Epithelial cell of proximal tubule (primary cell): ENCODE measurements at regions not wholly inside any gene's neighbourhood (a gene's known extent, or its start where the extent isn't known, plus 50 kb on each side); places are given as distances from the start of the nearest gene placed in this dataset.

ENCODE experiments used
- DNase-seq: peaks from one replicate; pipeline ENCODE4 v3.0.0-alpha.2; 2011; ENCODE audit warnings: low read depth
- H3K4me3 ChIP-seq: 2 replicates; pipeline ENCODE4 v1.5.1; 2011; ENCODE audit warnings: low read depth, mild to moderate bottlenecking, low read length
- CTCF ChIP-seq: conservative IDR thresholded peaks from 2 replicates; pipeline ENCODE4 v1.5.1; 2012; ENCODE audit warnings: low read depth, mild to moderate bottlenecking, low read length

GRCh38 chr5:115072266-115073064 lies 97.2 kb downstream of the TRIM36 start:
- no peak overlapping the region for H3K4me3 ChIP-seq
- no peak for TF ChIP-seq CTCF
- no peak for DNase-seq

GRCh38 chr5:115070737-115071136 lies 99.0 kb downstream of the TRIM36 start:
- no peak for DNase-seq
- TF ChIP-seq CTCF, result no peak
- H3K4me3 ChIP-seq, result no peak overlapping the region

- peak; percentile 93 for TF ChIP-seq CTCF
- H3K4me3 ChIP-seq, result no peak overlapping the region
- peak; percentile 15 for DNase-seq
Observed at GRCh38 chr5:115069087-115069968, 100.4 kb downstream of the TRIM36 start.

GRCh38 chr5:115068239-115069086 lies 101.2 kb downstream of the TRIM36 start:
- no peak for TF ChIP-seq CTCF
- H3K4me3 ChIP-seq, result no peak overlapping the region
- DNase-seq, result peak; percentile 30

- DNase-seq, result no peak
- no peak for TF ChIP-seq CTCF
- H3K4me3 ChIP-seq, result no peak overlapping the region
Observed at GRCh38 chr5:115064380-115064779, 105.3 kb downstream of the TRIM36 start.

GRCh38 chr5:115054387-115054951 lies 115.2 kb downstream of the TRIM36 start:
- no peak for TF ChIP-seq CTCF
- no peak for DNase-seq
- no peak overlapping the region for H3K4me3 ChIP-seq
